T-helper 17 cell (primary cell): ENCODE measurements at regions not wholly inside any gene's neighbourhood (a gene's known extent, or its start where the extent isn't known, plus 50 kb on each side); places are given as distances from the start of the nearest gene placed in this dataset.

ENCODE experiments used
- ATAC-seq: fragments of 150-1000 bp; cut with Tn5 transposase; 2 replicates; pipeline ENCODE4 v1.10.0; 2021; ENCODE audit warnings: mild to moderate bottlenecking, moderate library complexity
- DNase-seq, 3 donors: peaks; one replicate each; pipeline versions ENCODE4 v3.0.0 to v3.0.0-alpha.2; 2020 to 2021
- H3K9me3 ChIP-seq: one replicate; pipeline ENCODE4 v1.7.0; 2013; ENCODE audit warnings: low read length, mild to moderate bottlenecking; ENCODE audit not compliant: control insufficient read depth, poor library complexity, severe bottlenecking
- H3K27ac Mint-ChIP-seq: one replicate; pipeline ENCODE4 v1.8.0; 2022; ENCODE audit warnings: mild to moderate bottlenecking, moderate library complexity, mixed read lengths
- H3K27me3 Mint-ChIP-seq: one replicate; pipeline ENCODE4 v1.8.0; 2022; ENCODE audit warnings: mixed read lengths
- H3K36me3 Mint-ChIP-seq: one replicate; pipeline ENCODE4 v1.8.0; 2022; ENCODE audit warnings: low read depth, mixed read lengths
- H3K4me1 Mint-ChIP-seq: one replicate; pipeline ENCODE4 v1.8.0; 2022; ENCODE audit warnings: mild to moderate bottlenecking, mixed read lengths
- H3K4me3 Mint-ChIP-seq: one replicate; pipeline ENCODE4 v1.8.0; 2022; ENCODE audit warnings: mild to moderate bottlenecking, moderate library complexity, mixed read lengths

GRCh38 chr21:15195104-15195503 lies 130.3 kb upstream of the NRIP1 start:
- peaks cover 12% of the 10 kb centered on the region for H3K27me3 Mint-ChIP-seq
- no peak overlapping the region for H3K27ac Mint-ChIP-seq
- H3K4me1 Mint-ChIP-seq = peaks cover 1% of the 10 kb centered on the region
- H3K4me3 Mint-ChIP-seq = no peak overlapping the region
- DNase-seq (no peak), ATAC-seq (no peak)
- no peaks in the 10 kb centered on the region for H3K36me3 Mint-ChIP-seq
- no peaks in the 10 kb centered on the region for H3K9me3 ChIP-seq

DNA sequence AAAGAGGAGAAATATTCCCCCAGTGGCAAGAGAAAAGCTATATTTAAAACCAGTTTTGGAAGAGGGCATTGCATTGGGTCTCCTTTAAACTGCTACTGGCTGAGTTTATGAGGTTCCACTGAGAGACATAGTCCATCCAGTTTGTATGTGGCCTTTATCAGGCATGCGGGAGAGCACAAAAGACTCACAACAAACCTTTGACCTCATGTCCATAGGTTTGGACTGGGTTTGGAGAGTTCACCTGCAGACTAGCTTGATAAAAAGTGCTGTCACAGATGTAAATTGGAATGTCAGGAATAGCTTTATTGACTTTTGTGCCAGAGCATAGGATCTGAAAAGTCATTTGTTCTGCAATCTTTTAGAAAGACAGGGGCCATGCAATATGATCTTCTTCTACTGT lies 131.0 kb upstream of the NRIP1 start:
- ATAC-seq = no peak
- no peaks in the 10 kb centered on the region for H3K9me3 ChIP-seq
- H3K27me3 Mint-ChIP-seq = peaks cover 7% of the 10 kb centered on the region
- H3K4me3 Mint-ChIP-seq = no peak overlapping the region
- no peaks in the 10 kb centered on the region for H3K36me3 Mint-ChIP-seq
- no peak for DNase-seq
- no peak overlapping the region for H3K27ac Mint-ChIP-seq
- H3K4me1 Mint-ChIP-seq = no peaks in the 10 kb centered on the region

GRCh38 chr21:15197696-15198095 lies 132.9 kb upstream of the NRIP1 start:
- no peak overlapping the region for H3K4me3 Mint-ChIP-seq
- no peaks in the 10 kb centered on the region for H3K27me3 Mint-ChIP-seq
- ATAC-seq (no peak), DNase-seq (no peak)
- H3K4me1 Mint-ChIP-seq = no peaks in the 10 kb centered on the region
- no peak overlapping the region for H3K27ac Mint-ChIP-seq
- no peaks in the 10 kb centered on the region for H3K36me3 Mint-ChIP-seq
- H3K9me3 ChIP-seq = no peaks in the 10 kb centered on the region

- H3K36me3 Mint-ChIP-seq = no peaks in the 10 kb centered on the region
- H3K27me3 Mint-ChIP-seq = peaks cover under 1% of the 10 kb centered on the region
Observed at GRCh38 chr21:15199414-15200383, 134.9 kb upstream of the NRIP1 start.

DNA sequence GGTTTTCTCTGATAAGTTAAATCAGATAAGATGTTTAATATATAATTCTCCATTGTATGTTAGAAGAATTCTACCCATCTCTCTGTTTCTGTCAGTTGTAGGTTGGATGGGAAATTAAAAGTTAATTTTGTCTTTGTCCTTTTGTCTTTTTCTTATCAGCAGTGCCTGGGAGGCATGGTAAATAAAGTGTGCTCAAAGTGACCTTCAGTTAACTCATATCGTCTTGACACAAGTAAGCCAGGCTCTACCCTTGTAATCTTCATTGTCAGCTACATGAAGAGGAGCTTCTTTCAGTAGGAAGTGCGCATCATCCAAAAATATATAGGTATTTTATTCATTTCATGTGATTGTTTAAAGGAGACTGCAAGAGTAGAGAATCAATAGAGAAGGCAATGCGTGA lies 138.9 kb upstream of the NRIP1 start:
- ATAC-seq (no peak), DNase-seq (no peak)
- no peaks in the 10 kb centered on the region for H3K9me3 ChIP-seq
- Mint-ChIP-seq H3K36me3 (no peaks in the 10 kb centered on the region), H3K27me3 (peaks cover 23% of the 10 kb centered on the region), H3K4me3 (no peak overlapping the region), H3K27ac (no peak overlapping the region), H3K4me1 (no peaks in the 10 kb centered on the region)

More at GRCh38 chr21:15199414-15200383, 134.9 kb upstream of the NRIP1 start:
- no peak overlapping the region for H3K27ac Mint-ChIP-seq
- ATAC-seq = no peak
- DNase-seq = no peak
- H3K4me1 Mint-ChIP-seq = no peaks in the 10 kb centered on the region
- H3K4me3 Mint-ChIP-seq = no peak overlapping the region
- H3K9me3 ChIP-seq = no peaks in the 10 kb centered on the region

GRCh38 chr21:15204140-15204969 lies 139.6 kb upstream of the NRIP1 start:
- Mint-ChIP-seq H3K4me1 (no peaks in the 10 kb centered on the region), H3K27me3 (peaks cover 23% of the 10 kb centered on the region), H3K4me3 (no peak overlapping the region), H3K36me3 (no peaks in the 10 kb centered on the region), H3K27ac (no peak overlapping the region)
- H3K9me3 ChIP-seq = no peaks in the 10 kb centered on the region
- no peak for ATAC-seq
- no peak for DNase-seq

GRCh38 chr21:15204970-15205286 lies 140.1 kb upstream of the NRIP1 start:
- no peaks in the 10 kb centered on the region for H3K9me3 ChIP-seq
- no peak for DNase-seq
- H3K36me3 Mint-ChIP-seq = no peaks in the 10 kb centered on the region
- peaks cover 23% of the 10 kb centered on the region for H3K27me3 Mint-ChIP-seq
- no peak for ATAC-seq
- no peaks in the 10 kb centered on the region for H3K4me1 Mint-ChIP-seq
- no peak overlapping the region for H3K4me3 Mint-ChIP-seq
- H3K27ac Mint-ChIP-seq = no peak overlapping the region

GRCh38 chr21:15206514-15206913 lies 141.7 kb upstream of the NRIP1 start:
- DNase-seq (no peak), ATAC-seq (no peak)
- H3K4me3 Mint-ChIP-seq = no peak overlapping the region
- peaks cover 6% of the 10 kb centered on the region for H3K4me1 Mint-ChIP-seq
- H3K27ac Mint-ChIP-seq = no peak overlapping the region
- no peaks in the 10 kb centered on the region for H3K9me3 ChIP-seq
- no peaks in the 10 kb centered on the region for H3K36me3 Mint-ChIP-seq
- peaks cover 28% of the 10 kb centered on the region for H3K27me3 Mint-ChIP-seq

DNA sequence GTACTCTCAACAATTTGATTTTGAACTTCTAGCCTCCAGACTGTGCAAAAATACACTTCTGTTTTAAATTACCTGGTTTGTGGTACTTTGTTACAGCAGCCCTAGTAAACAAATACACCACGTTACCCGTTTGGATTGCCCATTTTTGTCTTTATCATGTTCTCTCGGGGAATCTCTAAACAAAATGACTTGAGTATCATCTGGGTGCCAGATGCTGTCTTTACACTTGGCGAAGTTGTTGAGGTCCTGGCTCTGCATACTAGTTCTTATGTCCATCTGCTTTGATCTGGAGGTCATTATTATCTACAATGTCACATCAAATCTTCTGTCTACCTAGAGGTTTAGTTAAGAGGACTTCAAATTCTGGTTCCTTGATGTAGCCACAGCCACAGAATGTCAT lies 142.4 kb upstream of the NRIP1 start:
- DNase-seq = no peak
- no peaks in the 10 kb centered on the region for H3K9me3 ChIP-seq
- no peak overlapping the region for H3K4me3 Mint-ChIP-seq
- no peak overlapping the region for H3K27ac Mint-ChIP-seq
- no peaks in the 10 kb centered on the region for H3K36me3 Mint-ChIP-seq
- H3K4me1 Mint-ChIP-seq = peaks cover 6% of the 10 kb centered on the region
- H3K27me3 Mint-ChIP-seq = peaks cover 28% of the 10 kb centered on the region
- ATAC-seq = no peak

DNA sequence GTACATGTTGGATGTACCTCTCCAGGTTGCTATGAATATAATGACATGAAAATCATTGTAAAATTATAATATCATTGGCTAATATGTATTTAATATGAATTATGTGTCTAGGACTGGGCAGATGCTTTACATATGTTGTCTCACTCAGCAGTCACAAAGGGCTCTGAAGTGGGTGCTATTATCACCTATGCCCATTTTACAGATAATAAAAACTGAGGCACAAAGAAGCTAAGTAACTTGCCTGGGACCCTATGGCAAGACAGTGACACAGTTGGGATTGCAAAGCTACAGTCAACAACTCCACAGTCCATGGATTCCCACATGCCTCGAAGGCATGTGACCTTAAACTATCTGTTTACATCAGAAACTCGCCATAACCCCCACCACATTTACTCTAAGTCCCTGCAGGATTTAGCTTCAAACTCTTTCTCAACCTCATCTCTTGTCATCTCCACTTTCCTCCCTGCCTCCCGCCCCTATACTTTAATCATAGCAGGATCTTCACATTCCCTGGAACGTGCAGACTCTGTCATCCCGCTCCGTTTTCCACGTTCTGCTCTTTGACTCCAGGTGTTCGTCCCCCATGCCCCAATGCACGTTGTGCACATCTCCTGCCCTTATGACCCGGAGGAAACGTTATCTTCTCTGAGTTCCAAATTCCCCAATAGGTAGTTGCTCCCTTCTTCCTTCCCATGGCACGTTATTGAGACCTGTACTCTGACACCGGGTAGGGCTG lies 143.0 kb upstream of the NRIP1 start:
- peaks cover 6% of the 10 kb centered on the region for H3K4me1 Mint-ChIP-seq
- no peaks in the 10 kb centered on the region for H3K9me3 ChIP-seq
- H3K36me3 Mint-ChIP-seq = no peaks in the 10 kb centered on the region
- DNase-seq = no peak
- no peak overlapping the region for H3K27ac Mint-ChIP-seq
- no peak for ATAC-seq
- H3K4me3 Mint-ChIP-seq = no peak overlapping the region
- peaks cover 29% of the 10 kb centered on the region for H3K27me3 Mint-ChIP-seq

DNA sequence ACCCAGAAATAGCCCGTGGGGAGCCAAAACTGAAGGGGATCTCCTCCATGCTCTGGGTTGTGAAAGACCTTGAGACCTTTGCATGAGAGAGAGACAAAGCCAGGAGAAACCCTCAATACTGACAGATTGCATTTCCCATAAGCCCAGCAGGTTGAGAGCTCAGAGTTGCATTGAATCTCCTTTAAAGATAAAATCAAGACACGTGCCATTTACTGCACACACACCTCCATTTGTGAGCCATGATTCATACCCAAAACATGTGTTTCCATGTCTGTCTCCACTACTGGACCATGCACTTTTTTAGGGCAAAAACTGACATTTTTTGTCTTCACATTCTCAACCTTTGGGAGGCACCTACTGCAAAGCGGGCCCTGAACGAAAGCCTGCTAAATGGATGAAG lies 144.0 kb upstream of the NRIP1 start:
- H3K27me3 Mint-ChIP-seq = peaks cover 33% of the 10 kb centered on the region
- H3K9me3 ChIP-seq = no peaks in the 10 kb centered on the region
- no peak for DNase-seq
- H3K4me3 Mint-ChIP-seq = no peak overlapping the region
- ATAC-seq = no peak
- peaks cover 6% of the 10 kb centered on the region for H3K4me1 Mint-ChIP-seq
- no peaks in the 10 kb centered on the region for H3K36me3 Mint-ChIP-seq
- H3K27ac Mint-ChIP-seq = peak overlapping the region; percentile 68

- no peaks in the 10 kb centered on the region for H3K36me3 Mint-ChIP-seq
- H3K27me3 Mint-ChIP-seq = peaks cover 33% of the 10 kb centered on the region
- no peaks in the 10 kb centered on the region for H3K9me3 ChIP-seq
- peaks cover 6% of the 10 kb centered on the region for H3K4me1 Mint-ChIP-seq
- no peak overlapping the region for H3K4me3 Mint-ChIP-seq
- no peak for DNase-seq
- ATAC-seq = no peak
- H3K27ac Mint-ChIP-seq = peak overlapping the region; percentile 68
Observed at GRCh38 chr21:15209224-15209623, 144.4 kb upstream of the NRIP1 start.

DNA sequence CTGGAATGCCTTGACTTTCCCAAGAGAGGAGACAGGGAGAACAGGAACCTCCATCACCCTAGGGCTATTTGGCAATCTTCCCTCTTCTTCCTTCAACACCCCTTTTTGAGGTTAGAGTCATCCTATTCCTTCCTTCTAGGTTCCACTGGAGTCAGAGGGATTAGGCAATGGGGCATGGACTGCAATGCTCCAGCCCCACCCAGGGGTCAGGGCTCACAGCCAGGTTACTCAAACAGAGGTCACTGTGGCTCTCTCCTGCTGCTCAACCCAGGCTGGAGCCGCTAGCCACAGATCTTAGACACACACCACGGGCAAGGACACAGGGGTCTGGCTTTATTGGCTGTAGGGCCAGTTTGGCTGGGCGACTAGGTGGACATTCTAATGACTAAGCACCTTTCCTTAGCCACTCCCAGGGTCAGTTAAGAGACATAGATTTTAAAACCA lies 145.5 kb upstream of the NRIP1 start:
- H3K27me3 Mint-ChIP-seq = peaks cover 27% of the 10 kb centered on the region
- H3K4me3 Mint-ChIP-seq = no peak overlapping the region
- H3K36me3 Mint-ChIP-seq = no peaks in the 10 kb centered on the region
- no peak for DNase-seq
- no peaks in the 10 kb centered on the region for H3K9me3 ChIP-seq
- H3K4me1 Mint-ChIP-seq = peaks cover 6% of the 10 kb centered on the region
- ATAC-seq = no peak
- H3K27ac Mint-ChIP-seq = peak overlapping the region; percentile 68
